Putamen (tissue), 1 donor: ENCODE measurements at regions not wholly inside any gene's neighbourhood (a gene's known extent, or its start where the extent isn't known, plus 50 kb on each side); places are given as distances from the start of the nearest gene placed in this dataset.

Experiments used
- DNase-seq: peaks from one replicate; pipeline ENCODE4 v3.0.0-alpha.2; 2016; ENCODE audit warnings: low spot score

DNA sequence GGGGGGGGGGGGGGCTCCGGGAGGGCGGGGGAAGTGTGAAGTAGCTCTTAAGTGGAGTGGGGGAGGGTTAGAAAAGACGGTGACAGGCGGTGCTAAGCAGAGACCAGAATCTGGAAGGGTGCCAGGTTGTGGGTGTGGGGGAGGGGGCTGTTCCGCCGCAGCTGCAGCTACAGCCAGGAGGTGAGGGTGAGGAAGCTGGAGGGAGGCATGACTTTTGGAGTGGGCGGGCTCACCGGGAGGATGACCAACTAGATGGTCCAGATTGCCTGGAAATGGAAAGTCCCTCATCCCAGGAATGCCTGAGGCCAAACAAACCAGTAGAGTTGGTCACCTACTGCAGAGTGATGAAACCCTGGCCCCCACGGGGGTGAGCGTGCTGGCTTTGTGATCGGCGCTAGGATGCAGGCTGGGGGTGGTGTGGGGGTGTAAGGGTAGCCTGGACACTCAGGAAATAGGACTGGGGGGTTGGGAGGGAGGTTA is 158.1 kb upstream of the SHB start:
- peak; percentile 15 for DNase-seq

DNA sequence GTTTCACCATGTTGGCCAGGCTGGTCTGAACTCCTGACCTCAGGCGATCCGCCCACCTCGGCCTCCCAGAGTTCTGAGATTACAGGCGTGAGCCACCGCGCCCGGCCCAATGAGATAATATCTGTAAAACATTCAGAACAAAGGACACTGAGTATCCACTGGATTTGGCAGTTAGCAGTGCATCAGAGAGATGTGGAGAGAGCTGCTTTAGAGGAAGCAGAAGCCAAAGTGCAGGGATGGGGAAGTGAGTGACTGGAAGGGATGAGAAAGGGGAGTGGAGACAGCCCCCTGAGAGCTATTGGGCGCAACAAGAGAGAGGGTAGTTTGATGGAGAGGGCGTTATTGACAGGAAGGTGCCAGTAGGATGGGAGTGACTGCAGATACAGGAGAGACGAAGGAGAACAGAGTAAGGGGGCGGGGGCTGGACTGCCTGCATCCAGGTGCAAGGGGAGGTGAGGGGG is 157.5 kb upstream of the SHB start:
- no peak for DNase-seq

DNA sequence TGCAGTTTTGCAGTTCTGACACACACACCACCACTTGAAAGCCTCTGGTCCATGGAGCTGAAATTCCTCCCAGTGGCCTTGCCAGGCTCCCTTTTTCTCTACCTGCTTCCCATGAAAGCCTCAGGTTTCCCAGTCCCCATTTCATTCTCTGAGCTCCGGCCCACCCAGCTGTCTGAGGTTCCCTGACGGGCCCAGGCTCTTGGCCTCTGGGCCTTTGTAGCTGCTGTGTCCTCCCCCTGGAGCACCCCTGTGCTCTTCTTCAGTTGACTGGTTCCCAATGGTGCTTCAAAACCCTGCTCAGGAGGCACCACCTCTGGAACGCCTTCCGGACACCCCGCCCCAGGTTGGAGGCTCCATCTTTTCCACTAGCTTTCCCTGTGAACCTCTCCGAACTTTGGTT is 155.9 kb upstream of the SHB start:
- no peak for DNase-seq

DNA sequence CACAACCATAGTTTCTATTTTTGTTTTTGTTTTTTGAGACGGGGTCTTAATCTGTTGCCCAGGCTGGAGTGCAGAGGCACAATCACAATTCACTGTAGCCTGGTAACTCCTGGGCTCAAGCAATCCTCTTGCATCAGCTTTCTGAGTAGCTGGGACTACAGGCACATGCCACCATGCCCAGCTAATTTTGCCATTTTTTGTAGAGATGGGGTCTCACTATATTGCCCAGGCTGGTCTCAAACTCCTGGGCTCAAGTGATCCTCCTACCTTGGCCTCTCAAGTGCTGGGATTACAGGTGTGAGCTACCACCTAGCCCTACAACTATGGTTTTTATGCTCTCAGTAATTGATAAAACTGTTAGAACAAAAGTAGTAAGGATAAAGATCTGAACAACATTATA is 147.5 kb upstream of the SHB start:
- no peak for DNase-seq

DNA sequence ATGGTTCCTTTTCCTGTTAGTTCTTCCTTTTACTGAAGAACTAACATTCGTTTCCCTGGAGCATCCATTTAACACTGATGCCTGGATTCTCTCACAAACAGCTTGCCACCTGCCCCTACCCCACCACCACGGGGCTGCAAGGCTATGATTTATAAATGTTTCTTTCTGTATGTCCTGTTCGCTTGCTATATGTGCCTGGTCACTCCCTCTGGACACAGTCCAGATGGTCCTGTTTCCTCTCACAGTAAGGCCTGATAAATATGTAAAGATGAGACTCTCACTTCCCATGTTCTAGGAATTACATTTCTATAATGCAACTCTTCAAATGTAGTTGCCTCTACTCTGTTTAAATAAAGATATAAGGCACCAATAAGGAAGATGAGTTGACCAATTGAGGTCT is 146.4 kb upstream of the SHB start:
- no peak for DNase-seq

DNA sequence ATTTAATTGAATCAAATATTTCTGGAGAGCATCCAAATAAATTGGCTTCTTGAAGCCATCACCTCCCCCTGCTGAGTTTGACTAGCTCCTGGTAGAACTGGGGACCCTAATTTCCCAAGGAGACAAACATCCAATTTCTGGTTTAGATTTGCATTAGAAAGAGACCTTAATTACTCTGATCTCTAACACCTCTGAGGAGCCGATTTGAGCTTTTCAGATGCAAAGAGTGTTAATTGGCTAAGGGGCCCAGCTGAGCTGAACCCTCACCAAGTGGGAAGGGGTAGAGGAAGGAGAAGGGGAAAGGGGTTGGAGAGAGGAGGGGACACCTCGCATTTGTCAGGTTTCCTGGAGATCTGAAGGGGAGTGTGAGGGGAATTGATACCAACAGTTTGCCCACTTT is 145.4 kb upstream of the SHB start:
- DNase-seq: no peak

DNA sequence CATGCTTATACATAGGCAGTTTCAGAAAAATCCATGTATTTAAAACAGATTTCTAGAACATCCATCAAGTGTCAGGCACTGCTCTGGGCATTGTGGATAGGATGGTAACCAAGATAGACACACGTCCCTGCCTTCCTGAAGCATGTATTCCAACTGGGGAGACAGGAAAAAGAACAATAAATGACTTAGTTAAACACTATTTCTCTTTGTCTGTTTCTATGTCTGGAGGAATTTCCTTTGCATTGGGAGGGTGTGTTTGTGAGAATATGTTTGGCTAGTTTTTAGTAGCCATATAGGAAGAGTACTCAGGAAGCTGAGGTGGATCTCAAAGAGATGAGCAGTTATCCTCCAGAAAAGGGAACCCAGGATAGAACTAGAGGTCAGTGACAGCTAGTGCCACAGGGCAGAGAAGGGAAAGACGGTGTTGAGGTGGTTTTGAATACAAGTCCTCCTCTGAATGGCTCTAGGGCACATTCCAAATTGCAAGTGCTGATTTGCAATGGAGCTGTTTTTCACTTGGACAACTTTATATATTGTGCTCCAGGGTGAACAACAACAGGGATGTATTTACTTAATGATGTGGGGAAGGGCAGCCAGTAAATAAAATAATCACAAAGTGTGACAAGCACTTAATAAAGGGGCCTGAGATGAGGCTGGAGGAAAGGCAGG is 144.7 kb upstream of the SHB start:
- no peak for DNase-seq

DNA sequence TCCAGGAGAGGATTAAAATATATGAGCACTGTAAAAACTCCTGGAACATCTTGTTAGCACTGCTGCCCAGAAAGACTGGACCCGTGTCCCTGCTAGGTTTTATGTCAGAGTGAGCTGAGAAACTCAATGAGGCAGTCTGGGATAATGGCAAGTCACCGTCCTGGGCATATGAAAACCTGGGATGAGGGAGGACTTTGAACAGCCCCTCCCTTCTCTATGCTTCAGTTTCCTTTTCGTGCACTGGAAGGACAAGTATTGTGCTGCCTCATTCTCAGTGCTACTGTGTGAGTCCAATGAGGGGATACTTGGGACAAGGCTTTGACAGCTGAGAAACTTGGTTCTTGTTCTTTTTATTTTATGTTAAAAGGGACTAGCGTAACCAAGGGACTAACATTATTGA is 143.0 kb upstream of the SHB start:
- no peak for DNase-seq

DNA sequence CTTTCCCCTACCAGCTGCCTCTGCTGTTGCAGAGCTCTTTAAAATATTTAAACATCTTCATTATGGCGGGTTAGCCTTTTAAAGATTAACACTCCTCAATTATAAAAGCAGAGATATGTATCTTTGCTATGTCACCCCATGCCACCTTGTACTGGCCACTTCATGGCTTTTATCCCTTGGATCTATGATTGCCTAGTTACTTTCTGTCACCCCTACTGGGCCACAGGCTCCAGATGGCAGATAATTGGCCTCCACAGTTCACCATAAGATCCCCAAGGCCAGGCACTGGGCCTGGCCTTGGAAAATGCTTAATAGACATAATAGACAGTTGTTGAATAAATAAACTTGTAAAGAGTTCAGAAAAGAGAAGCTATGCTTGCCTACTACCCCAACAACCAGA is 142.0 kb upstream of the SHB start:
- DNase-seq: no peak

DNA sequence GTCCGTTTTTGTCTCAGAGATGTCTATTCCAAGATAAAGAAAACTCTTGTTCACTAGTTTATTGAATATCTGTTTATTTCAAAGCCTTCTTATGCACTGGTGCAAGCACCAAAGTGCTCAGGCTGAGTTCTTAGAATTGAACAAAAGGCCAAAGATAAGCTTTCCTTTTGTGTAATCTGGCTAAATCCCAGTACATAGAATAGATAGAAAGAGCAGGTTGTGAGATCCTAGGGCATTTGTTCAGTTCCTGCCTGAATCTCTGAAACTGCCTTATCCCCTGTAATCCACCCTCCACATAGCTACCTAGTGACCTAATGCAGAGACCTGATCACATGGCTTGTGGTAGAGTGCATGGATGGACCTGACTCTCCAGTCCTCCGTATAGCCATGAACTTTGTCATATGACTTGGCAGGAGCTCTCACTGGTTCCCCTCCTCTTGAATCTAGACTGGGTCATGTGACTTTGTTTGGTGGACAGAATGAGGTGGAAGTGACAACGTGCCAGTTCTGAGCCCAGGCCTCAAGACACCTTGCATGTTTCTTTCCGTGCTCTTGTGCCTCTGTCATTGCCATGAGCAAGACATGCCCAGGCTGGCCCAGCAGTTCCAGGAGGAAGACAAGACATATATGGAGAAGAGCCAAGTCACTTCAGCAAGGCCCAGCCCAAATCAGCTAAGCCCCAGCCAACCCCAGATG is 139.3 kb upstream of the SHB start:
- no peak for DNase-seq

DNA sequence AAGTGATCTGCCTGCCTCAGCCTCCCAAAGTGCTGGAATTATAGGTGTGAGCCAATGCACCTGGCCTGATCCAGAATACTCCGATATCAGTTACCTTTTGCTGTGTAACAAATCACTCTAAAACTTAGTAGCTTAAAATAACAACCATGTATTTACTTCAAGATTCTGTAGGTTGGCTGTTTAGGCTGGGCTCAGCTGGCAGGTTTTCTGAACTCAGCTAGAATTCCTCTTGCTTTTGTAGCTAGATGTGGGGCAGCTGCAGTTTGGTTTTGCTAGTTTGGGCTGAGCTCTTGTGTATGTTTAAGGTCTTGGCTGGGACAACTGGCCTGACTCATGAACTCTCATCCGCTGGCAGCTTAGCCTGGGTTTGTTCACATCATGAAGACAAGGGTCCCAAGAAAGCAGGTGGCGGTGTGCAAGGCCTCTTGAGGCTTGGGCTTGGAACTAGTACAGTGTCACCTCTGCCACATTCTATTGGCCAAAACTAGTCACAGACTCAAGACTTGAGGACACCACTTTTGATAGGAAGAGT is 138.3 kb upstream of the SHB start:
- no peak for DNase-seq

DNA sequence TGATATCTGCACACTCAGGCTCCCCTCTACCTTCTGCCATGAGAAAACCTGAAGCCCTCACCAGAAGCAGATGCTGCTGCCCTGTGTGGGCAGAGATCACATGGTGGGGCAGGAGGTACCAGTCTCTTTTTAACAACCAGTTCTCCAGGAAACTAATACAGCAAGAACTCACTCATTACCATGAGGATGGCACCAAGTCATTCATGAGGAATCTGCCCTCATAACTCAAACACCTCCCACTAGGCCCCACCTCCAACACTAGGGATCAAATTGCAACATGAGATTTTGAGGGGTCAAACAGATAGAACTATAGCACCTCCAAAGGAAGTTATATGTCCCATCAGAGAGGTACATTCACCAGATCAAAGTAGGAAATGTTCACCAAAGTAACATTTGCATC is 136.3 kb upstream of the SHB start:
- DNase-seq: no peak

DNA sequence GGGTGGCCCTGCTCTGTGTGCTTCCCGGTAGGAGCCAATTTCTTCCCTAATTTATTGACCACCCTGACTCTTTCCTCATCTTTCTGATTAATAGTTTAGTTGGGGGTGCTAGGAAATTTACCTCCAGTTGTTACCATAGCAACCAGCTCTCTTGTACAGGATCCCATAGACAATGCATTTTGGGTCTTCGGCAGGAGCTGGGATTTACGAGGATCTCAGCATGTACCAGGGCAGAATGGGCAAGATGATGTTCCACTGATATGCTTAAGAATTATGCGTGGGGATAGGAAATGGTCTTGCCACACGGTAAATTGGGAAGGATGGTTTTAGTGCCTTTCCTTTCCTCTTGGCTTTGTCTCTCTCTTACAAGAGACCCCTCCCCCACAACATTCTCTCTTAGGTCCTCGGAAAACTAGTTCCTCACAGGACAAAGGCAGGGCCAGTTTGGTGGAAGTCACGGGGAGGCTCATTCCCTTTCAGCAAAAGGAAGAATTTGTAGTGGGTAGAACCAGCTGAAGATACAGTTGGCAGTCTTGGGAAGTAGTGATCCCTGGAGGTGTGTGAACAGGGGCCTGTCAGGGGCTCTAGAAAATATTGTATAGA is 133.4 kb upstream of the SHB start:
- DNase-seq: no peak

DNA sequence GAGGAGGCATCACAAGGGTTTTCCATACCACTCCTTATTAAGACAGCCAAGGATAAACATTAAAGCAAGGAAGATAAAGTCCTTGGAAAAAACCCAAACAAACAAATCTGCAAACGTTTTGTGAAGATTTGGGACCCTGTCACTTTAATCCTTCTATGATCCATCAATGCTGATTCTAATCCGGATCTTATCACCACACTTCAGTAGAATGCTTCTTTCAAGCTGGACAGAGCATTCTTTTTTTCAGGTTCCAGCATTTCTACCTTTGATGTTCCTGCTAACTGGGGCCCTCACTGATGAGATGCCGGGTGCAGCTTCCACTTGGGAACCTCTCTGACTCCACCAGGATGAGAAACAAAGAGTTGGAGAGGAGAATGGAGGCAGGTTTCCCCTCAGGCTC is 132.8 kb upstream of the SHB start:
- no peak for DNase-seq

DNA sequence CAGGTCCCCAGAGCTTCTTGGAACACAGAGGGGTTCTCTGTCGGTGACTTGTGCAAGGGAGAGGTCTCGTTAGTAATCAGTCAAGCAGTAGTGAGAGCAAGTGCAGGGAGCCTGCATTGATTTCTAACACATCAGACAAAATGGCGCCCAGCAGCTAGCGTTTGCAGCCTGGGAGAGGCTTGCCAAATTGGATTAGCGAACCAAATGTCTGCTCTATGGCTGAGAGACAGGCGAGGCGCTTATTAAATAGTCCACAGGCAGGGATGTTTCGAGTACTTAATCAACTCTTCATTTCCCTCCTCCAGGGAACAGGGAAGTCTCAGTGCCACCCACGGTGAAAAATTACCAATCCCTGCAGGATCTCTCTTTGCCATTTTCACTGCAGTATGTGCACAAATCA is 131.4 kb upstream of the SHB start:
- DNase-seq: peak; percentile 82

DNA sequence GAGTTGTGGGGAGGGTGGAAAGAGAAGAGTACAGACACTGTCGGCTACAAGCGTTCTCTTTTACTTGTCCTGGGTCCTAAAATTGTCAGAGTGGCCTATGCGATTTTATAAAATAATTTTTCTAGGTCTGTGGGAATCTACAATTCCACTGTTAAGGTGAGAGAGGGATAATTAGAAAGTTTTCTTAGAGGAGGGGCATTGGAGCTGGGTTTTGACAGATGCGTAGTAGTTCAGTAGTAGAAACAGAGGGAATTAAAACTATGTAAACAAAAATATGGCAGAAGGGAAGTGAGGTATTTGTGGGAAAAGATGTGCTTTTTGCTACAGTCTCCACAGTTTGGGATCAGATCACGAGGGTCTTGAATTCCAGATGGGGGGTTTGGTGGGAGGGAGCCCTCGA is 129.1 kb upstream of the SHB start:
- no peak for DNase-seq

DNA sequence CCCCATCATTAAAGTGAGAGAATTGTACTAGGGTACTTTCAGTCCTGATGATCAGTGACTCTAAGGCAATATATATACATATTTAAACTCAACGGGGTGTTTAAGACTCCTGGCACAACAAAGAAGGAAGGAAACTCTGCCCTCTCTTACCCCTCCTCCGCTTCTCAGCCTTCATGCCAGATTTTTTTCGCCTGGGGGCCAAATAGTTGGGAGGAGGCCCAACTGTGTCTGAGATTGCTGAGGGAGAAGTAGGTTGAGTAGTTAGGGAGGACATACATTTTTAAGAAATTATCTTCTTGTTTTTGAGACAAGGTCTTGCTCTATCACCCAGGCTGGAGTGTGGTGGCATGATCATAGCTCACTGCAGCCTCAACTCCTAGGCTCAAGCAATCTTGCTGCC is 127.7 kb upstream of the SHB start:
- DNase-seq: no peak

DNA sequence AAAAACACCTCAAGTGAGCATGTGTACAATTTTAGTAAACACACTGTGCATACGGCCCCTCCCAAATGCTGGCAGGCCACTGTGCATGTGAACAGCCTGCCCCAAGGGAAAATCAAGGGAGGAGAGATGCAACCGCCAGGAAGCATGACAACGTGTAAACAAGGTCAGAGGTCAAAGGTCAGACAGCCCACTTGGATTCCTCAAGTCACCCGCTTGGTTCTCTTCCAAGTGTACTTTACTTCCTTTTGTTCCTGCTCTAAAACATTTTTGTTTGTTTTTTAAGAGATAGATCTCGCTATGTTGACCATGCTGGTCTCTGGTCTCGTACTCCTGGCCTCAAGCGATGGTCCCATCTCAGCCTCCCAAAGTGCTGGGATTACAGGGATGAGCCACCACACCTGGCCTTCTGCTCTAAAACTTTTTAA is 126.7 kb upstream of the SHB start:
- no peak for DNase-seq

DNA sequence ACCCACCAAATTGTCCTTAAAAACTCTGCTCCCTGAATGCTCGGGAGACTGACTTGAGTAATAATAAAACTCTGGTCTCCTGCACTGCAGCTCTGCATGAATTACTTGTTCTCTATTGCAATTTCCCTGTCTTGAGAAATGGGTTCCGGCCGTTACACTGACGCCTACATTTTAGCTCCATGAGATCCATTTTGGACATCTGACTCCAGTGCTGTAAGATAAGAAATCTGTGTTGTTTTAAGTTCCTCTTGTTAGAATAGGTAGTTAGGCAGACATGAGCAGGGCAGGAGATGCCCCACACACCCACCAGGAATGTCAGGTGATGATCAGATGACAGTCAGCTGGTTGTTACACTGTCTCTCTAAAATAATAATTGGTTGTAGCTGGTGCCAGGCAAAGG is 125.8 kb upstream of the SHB start:
- DNase-seq: no peak

DNA sequence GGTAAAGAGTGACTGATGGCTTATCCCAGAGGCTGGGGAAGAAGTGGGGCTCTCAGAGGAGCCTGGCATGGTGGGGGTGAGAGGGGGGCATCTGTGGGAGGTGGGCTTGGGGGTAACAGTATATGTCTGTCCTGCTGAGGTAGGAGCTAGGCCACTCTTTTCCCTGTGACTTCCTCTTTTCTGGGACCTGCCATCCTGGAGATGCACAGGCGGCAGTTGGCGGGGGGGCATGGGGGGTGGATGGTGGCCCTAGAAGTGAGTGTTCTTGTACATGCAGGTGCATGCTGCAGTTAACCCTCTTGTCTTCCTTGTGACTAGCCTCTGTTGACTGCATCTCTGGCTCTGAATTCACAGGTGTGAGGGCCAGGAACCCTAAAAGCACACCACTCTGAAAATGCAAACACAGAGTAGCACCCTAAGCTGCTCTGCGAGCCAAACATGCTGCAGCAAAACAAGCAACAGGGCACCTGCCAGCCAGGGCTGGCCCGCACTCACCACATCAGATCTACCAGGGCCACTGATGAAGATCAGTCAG is 123.8 kb upstream of the SHB start:
- no peak for DNase-seq

DNA sequence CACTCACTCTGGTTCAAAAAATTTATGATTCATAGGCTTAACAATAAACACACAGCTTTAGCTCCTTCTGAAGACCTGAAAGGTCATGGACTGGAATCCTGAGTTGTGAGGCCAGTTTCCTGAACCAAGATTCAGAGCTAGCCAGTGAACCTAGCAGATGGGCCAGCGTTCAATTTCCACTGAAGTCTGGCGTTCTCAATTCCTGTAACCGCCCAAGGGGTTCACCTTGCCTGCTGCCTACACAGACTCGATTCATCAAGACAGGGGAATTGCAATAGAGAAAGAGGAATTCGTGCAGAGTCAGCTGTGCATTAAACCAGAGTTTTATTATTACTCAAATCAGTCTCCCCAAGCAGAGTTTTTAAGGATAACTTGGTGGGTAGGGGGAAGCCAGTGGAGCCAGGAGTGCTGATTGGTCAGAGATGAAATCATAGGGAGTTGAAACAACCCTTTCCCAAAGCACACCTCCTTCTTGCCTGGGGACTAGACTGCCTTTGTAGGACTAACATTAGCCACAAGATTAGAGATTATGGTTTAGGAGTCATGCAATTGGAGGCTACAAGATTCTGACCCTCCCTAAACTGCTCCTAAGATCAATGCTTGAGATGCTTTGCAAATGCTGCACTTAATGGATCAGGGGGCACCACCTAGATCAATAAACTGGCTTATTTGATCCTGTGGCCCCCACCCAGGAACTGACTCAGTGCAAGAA is 117.5 kb upstream of the SHB start:
- DNase-seq: no peak
